ENCODE measurements at regions not wholly inside any gene's neighbourhood (a gene's known extent, or its start where the extent isn't known, plus 50 kb on each side); places are given as distances from the start of the nearest gene placed in this dataset.

GRCh38 chr11:32310214-32310601 lies 125.1 kb downstream of the WT1 start:
- 57% methylated on average over 6 of the region's 6 CpGs for WGBS (ENCODE audit: insufficient coverage, insufficient replicate concordance, low lambda C conversion rate, missing lambda C conversion rate)
- no peaks in the 10 kb centered on the region for H3K9me3 ChIP-seq (replicated peaks; ENCODE audit: control insufficient read depth, insufficient read depth, low read length)
- no peak overlapping the region for H3K4me3 ChIP-seq
- SMC1A ChIA-PET (ENCODE audit: uncharacterized antibody, unreplicated experiment) = no interaction called here
- no peak overlapping the region for H3K9ac ChIP-seq (ENCODE audit: control insufficient read depth, insufficient read depth, low read length)
- in situ Hi-C loops (cut with MboI) = no loop called here
- H4K20me1 ChIP-seq (ENCODE audit: control insufficient read depth, insufficient read depth) = no peaks in the 10 kb centered on the region
- BruUV-seq (replicated peaks) = no TSS peak
- ATAC-seq (no peak), DNase-seq (ENCODE audit: low read depth, low spot score) (no peak), FAIRE-seq (no peak)
- H3K27me3 ChIP-seq (replicated peaks in 1 of 2; ENCODE audit: control insufficient read depth in 2 of 2, insufficient read depth in 2 of 2, low read length in 1 of 2) = no peaks in the 10 kb centered on the region
- H2AFZ ChIP-seq (ENCODE audit: control insufficient read depth, low read depth, low read length) = no peak overlapping the region
- H3K79me2 ChIP-seq (ENCODE audit: control insufficient read depth, insufficient read depth, low read length) = no peaks in the 10 kb centered on the region
- TF ChIP-seq SMARCA5 (IDR thresholded peaks at IDR 0.05) = no peak
- TF ChIP-seq, protein P1, sequence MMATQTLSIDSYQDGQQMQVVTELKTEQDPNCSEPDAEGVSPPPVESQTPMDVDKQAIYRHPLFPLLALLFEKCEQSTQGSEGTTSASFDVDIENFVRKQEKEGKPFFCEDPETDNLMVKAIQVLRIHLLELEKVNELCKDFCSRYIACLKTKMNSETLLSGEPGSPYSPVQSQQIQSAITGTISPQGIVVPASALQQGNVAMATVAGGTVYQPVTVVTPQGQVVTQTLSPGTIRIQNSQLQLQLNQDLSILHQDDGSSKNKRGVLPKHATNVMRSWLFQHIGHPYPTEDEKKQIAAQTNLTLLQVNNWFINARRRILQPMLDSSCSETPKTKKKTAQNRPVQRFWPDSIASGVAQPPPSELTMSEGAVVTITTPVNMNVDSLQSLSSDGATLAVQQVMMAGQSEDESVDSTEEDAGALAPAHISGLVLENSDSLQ (IDR thresholded peaks at IDR 0.05) = no peak
- no peak for TF ChIP-seq BRCA1 (IDR thresholded peaks at IDR 0.05; ENCODE audit: low read depth, low read length)
- TF ChIP-seq RAD21 (IDR thresholded peaks at IDR 0.05; ENCODE audit: insufficient read depth, low read depth, low read length) = no peak
- TF ChIP-seq KDM1A (IDR thresholded peaks at IDR 0.05; ENCODE audit: borderline replicate concordance) = no peak
- no peak for TF ChIP-seq BMI1 (IDR thresholded peaks at IDR 0.05; ENCODE audit: borderline replicate concordance)
- no peak for TF ChIP-seq CBX3 (IDR thresholded peaks at IDR 0.05; ENCODE audit: borderline replicate concordance, low read depth)
- TF ChIP-seq BACH1 (IDR thresholded peaks at IDR 0.05; ENCODE audit: borderline replicate concordance) = no peak
- TF ChIP-seq YBX1 (IDR thresholded peaks at IDR 0.05) = no peak
- no peak for TF ChIP-seq IKZF1 (conservative IDR thresholded peaks at IDR 0.05)
- TF ChIP-seq NR2F1 (conservative IDR thresholded peaks at IDR 0.05) = no peak
- TF ChIP-seq TCF12 (IDR thresholded peaks at IDR 0.05; ENCODE audit: low read depth, low read length) = no peak
- TF ChIP-seq TCF3 (IDR thresholded peaks at IDR 0.05; ENCODE audit: borderline replicate concordance, insufficient read depth, low read depth, low read length) = no peak
- no peak for TF ChIP-seq SMC3 (IDR thresholded peaks at IDR 0.05; ENCODE audit: borderline replicate concordance, low read length)
- TF ChIP-seq SMAD5 (IDR thresholded peaks at IDR 0.05; ENCODE audit: low read depth) = no peak
- CTCF ChIA-PET = no interaction called here
- POLR2A ChIA-PET = no interaction called here
- H3K4me2 ChIP-seq (ENCODE audit: control insufficient read depth, insufficient read depth) = no peak overlapping the region
- RAD21 ChIA-PET (ENCODE audit: unreplicated experiment) = no interaction called here
- H3K36me3 ChIP-seq (ENCODE audit: control insufficient read depth in 2 of 2, insufficient read depth in 2 of 2, low read length in 1 of 2) = no peaks in the 10 kb centered on the region
- H3K4me1 ChIP-seq (ENCODE audit: control insufficient read depth, insufficient read depth, low read length) = no peaks in the 10 kb centered on the region
- intact Hi-C loops (cut with micrococcal nuclease; ENCODE audit: unreplicated experiment) = no loop called here
- H3K27ac ChIP-seq (ENCODE audit: control insufficient read depth, insufficient read depth) = no peak overlapping the region

Measured in GM12878 (cell line).